GM12873 (cell line): ENCODE measurements at regions not wholly inside any gene's neighbourhood (a gene's known extent, or its start where the extent isn't known, plus 50 kb on each side); places are given as distances from the start of the nearest gene placed in this dataset.

Experiments
- TF ChIP-seq, protein P1 (sequence below): IDR thresholded peaks from 2 replicates; pipeline ENCODE4 v1.5.1; 2012; ENCODE audit warnings: low read depth, mild to moderate bottlenecking, moderate library complexity, low read length, control low read depth; ENCODE audit not compliant: insufficient read depth; ENCODE audit errors: missing control alignments

DNA sequence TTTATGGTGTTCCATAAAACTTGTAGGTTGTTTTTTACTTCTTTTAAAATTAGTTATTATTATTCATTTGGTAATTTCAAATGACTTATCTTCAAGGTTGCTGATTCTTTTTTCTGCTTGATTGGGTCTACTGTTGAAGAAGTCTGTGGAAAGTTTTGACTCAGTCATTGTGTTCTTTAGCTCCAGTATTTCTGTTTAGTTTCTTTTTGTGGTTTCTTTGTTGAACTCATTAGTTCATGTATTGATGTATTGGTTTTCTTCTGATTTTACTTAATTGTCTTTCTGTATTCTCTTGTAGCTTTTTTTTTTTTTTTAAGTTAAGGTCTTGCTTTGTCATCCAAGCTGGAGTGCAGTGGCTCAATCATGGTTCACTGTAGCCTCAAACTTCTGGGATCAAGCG lies 345.4 kb upstream of the MEF2C start:
- TF ChIP-seq, protein P1, sequence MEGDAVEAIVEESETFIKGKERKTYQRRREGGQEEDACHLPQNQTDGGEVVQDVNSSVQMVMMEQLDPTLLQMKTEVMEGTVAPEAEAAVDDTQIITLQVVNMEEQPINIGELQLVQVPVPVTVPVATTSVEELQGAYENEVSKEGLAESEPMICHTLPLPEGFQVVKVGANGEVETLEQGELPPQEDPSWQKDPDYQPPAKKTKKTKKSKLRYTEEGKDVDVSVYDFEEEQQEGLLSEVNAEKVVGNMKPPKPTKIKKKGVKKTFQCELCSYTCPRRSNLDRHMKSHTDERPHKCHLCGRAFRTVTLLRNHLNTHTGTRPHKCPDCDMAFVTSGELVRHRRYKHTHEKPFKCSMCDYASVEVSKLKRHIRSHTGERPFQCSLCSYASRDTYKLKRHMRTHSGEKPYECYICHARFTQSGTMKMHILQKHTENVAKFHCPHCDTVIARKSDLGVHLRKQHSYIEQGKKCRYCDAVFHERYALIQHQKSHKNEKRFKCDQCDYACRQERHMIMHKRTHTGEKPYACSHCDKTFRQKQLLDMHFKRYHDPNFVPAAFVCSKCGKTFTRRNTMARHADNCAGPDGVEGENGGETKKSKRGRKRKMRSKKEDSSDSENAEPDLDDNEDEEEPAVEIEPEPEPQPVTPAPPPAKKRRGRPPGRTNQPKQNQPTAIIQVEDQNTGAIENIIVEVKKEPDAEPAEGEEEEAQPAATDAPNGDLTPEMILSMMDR: no peak

DNA sequence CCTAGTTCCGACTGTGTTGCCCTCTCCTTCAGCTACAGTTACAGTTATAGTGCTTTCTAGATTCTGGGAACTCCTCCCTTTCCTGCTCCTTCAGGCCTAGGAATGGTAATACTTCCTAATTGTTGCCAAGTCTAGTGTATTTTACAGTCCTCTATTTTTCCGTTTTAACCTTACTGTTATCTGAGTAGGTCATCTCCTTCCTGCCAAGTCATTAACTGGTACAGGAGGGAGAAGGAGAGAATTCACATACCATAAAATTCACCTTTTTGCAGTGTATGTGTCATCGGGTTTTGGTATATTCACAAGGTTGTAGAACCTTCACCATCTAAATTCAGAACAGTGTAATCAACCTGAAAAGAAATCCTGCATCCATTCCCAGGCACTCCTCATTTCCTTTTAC lies 335.4 kb upstream of the MEF2C start:
- TF ChIP-seq, protein P1: no peak

DNA sequence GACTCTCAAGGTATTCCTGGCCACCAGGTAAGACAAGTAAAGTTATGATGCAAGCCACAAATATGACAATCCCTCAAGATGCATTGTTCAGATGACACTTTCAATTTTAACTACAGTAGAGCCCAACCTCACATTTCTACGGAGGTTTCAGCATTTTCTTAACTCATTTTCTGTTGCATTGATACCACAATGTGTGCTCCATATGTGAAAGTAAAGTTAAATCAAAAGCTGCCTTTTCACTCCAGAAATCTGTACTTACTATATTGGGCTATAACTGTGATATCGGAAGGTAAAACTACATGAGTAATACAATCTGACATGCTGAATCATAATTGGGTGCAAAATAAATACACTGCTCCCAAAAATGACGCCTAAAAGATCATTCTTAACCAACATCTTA lies 333.6 kb upstream of the MEF2C start:
- TF ChIP-seq, protein P1: no peak

DNA sequence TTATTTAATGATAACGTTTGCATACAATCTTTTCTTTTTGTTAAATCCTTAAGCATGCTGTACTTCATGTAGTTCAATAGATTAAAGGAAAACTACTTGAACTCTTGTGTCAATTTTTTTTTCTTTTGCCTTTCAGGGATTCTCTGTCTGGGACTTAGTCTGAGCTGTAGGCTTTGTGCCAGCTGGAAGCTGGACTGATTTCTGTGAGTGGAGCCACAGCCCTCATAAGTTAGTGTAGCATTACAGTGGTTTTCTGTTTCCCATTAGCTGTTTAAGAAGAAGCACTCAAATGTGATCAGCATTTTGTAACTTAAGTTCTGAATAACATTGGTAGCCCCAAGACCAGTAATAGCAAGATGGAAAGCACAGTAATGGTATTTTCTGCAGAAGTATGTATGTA lies 330.6 kb upstream of the MEF2C start:
- TF ChIP-seq, protein P1: no peak

DNA sequence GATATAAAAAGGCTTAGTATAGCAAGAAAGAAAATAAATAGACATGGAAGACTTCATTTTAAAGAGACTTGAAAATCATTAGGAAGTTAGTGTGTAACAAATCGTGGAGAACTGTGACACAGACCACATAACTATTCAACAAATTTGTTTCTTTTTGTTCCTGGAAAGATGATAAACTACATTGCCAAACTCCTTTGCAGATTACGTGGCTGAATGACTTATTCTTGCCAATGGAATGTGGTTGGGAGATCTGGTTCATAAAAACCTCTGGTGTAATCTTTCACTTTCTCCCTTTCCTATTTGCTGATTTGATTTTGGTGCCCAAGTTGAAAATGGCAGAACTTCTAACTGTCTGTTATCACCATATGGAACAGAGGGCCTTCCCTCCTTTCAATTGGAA lies 328.9 kb upstream of the MEF2C start:
- TF ChIP-seq, protein P1: no peak

DNA sequence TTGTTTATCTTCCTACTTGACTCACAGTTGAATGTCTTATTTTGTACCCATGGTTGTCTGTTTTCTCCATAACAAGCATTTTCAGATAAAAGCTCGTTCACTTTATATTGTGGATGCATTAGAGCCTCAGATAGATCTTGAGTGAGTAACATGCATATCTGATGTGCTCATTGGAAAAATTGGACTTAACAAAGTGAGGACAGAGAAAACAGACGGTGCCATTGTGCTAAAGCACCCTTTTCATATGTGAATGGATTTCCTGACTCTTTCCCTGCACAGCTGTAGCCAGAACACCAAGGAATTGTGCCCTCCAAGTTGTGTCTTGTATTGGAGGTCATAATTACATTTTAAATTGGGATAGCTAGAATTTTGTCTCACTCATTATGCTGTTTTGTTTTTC lies 325.8 kb upstream of the MEF2C start:
- TF ChIP-seq, protein P1: no peak

DNA sequence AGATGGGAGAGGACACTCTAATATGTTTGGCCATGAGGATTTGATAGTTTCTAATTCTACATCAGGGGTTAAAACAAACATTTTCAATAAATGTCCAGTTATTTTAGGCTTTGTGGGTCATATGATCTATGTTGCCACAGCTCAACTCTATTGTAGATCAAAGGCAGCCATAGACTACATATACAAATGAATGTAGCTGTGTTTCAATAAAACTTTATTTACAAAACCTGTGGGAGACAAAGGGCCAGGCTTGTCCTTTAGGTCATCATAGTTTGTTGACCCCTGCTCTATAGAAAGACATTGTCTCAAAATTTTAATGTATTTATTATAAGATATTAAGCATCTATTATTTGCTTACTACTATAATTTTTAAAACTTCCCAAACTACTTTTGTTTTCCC lies 325.4 kb upstream of the MEF2C start:
- TF ChIP-seq, protein P1: no peak
